ENCODE measurements at regions not wholly inside any gene's neighbourhood (a gene's known extent, or its start where the extent isn't known, plus 50 kb on each side); places are given as distances from the start of the nearest gene placed in this dataset.

- DNase-seq (ENCODE audit: low spot score) (no peak), ATAC-seq (ENCODE audit: low FRiP score) (no peak)
- no peak for TF ChIP-seq CTCF (IDR thresholded peaks at IDR 0.05)
These were observed 661.9 kb upstream of the SALL1 start for GRCh38 chr16:51812945-51813344.

- TF ChIP-seq CTCF (IDR thresholded peaks at IDR 0.05) = no peak
- DNase-seq (ENCODE audit: low spot score) (no peak), ATAC-seq (ENCODE audit: low FRiP score) (no peak)
These were observed 656.5 kb upstream of the SALL1 start for GRCh38 chr16:51807551-51807950.

GRCh38 chr16:51801635-51802034 lies 650.6 kb upstream of the SALL1 start:
- DNase-seq (ENCODE audit: low spot score) = no peak
- TF ChIP-seq CTCF (IDR thresholded peaks at IDR 0.05) = no peak
- ATAC-seq (ENCODE audit: low FRiP score) = no peak

GRCh38 chr16:51797669-51798259 lies 646.7 kb upstream of the SALL1 start:
- no peak for TF ChIP-seq CTCF (IDR thresholded peaks at IDR 0.05)
- DNase-seq (ENCODE audit: low spot score) (no peak), ATAC-seq (ENCODE audit: low FRiP score) (no peak)

GRCh38 chr16:51779240-51779639 lies 628.2 kb upstream of the SALL1 start:
- no peak for TF ChIP-seq CTCF (IDR thresholded peaks at IDR 0.05)
- no peak for ATAC-seq (ENCODE audit: low FRiP score)

GRCh38 chr16:51773071-51773890 lies 622.2 kb upstream of the SALL1 start:
- TF ChIP-seq CTCF (IDR thresholded peaks at IDR 0.05) = no peak
- ATAC-seq (ENCODE audit: low FRiP score) = no peak
- DNase-seq (ENCODE audit: low spot score) = no peak

More at GRCh38 chr16:51779240-51779639, 628.2 kb upstream of the SALL1 start:
- no peak for DNase-seq (ENCODE audit: low spot score)

GRCh38 chr16:51766739-51767138 lies 615.7 kb upstream of the SALL1 start:
- DNase-seq (ENCODE audit: low spot score) (no peak), ATAC-seq (ENCODE audit: low FRiP score) (no peak)
- no peak for TF ChIP-seq CTCF (IDR thresholded peaks at IDR 0.05)

All from omental fat pad (tissue), 3 donors.